HL-60 (cell line): ENCODE measurements at regions not wholly inside any gene's neighbourhood (a gene's known extent, or its start where the extent isn't known, plus 50 kb on each side); places are given as distances from the start of the nearest gene placed in this dataset.

Source experiments
- CTCF ChIP-seq: IDR thresholded peaks from one replicate; pipeline ENCODE4 v1.5.1; 2011; ENCODE audit warnings: low read length, control low read depth, inconsistent platforms; ENCODE audit not compliant: insufficient read depth
- GABPA ChIP-seq: IDR thresholded peaks from 2 replicates; pipeline ENCODE4 v1.6.1; 2012; ENCODE audit warnings: low read depth
- POLR2AphosphoS5 ChIP-seq: IDR thresholded peaks from 2 replicates; pipeline ENCODE4 v1.6.1; 2012; ENCODE audit warnings: low read depth
- REST ChIP-seq: IDR thresholded peaks from 2 replicates; pipeline ENCODE4 v1.6.1; 2012; ENCODE audit warnings: low read depth; ENCODE audit not compliant: insufficient replicate concordance
- SPI1 ChIP-seq: IDR thresholded peaks from 2 replicates; pipeline ENCODE4 v1.6.1; 2012; ENCODE audit warnings: low read depth, mild to moderate bottlenecking, borderline replicate concordance

GRCh38 chr3:160152638-160153037 is 72.6 kb upstream of the C3orf80 start:
- TF ChIP-seq CTCF (no peak), POLR2AphosphoS5 (no peak), REST (no peak), GABPA (no peak), SPI1 (no peak)
